Kidney (tissue), 13 donors: ENCODE measurements at regions not wholly inside any gene's neighbourhood (a gene's known extent, or its start where the extent isn't known, plus 50 kb on each side); places are given as distances from the start of the nearest gene placed in this dataset.

Experiments used
- DNase-seq, 5 donors: peaks; one replicate each; pipeline ENCODE4 v3.0.0-alpha.2; 2013 to 2020
- FAIRE-seq: peaks from 2 replicates; lab custom pipeline; 2012; peaks lifted over from hg19 to GRCh38; lab: Jason Lieb, UNC
- H3K27ac ChIP-seq, 2 donors: one replicate each; pipeline ENCODE4 v1.7.0; 2013; ENCODE audit warnings: low read depth in 2 of 2, low read length in 2 of 2, inconsistent platforms in 1 of 2
- H3K27me3 ChIP-seq: one replicate; pipeline ENCODE4 v1.7.1; 2013; ENCODE audit warnings: low read length, inconsistent platforms; ENCODE audit not compliant: control insufficient read depth, insufficient read depth
- H3K36me3 ChIP-seq, 3 donors: one replicate each; pipeline versions ENCODE4 v1.7.0 to v1.7.1; 2013; ENCODE audit warnings: low read length in 3 of 3, control low read depth in 1 of 3, inconsistent platforms in 1 of 3; ENCODE audit not compliant: insufficient read depth in 3 of 3, control insufficient read depth in 2 of 3
- H3K4me1 ChIP-seq, 3 donors: one replicate each; pipeline versions ENCODE4 v1.7.0 to v1.7.1; 2013; ENCODE audit warnings: low read length in 3 of 3, inconsistent platforms in 1 of 3, low read depth in 1 of 3; ENCODE audit not compliant: control insufficient read depth in 2 of 3, insufficient read depth in 2 of 3
- H3K4me3 ChIP-seq, 3 donors: one replicate each; pipeline versions ENCODE4 v1.7.0 to v1.8.1; 2013; ENCODE audit warnings: low read length in 3 of 3, control low read depth in 1 of 3, inconsistent platforms in 1 of 3
- H3K9ac ChIP-seq, 3 donors: one replicate each; pipeline versions ENCODE4 v1.7.0 to v1.7.1; 2013; ENCODE audit warnings: low read length in 3 of 3, control low read depth in 1 of 3, inconsistent platforms in 1 of 3
- H3K9me3 ChIP-seq, 3 donors: one replicate each; pipeline versions ENCODE4 v1.7.0 to v1.7.1; 2013; ENCODE audit warnings: low read length in 3 of 3, control low read depth in 1 of 3, inconsistent platforms in 1 of 3; ENCODE audit not compliant: control insufficient read depth in 2 of 3, insufficient read depth in 1 of 3
- CTCF ChIP-seq: IDR thresholded peaks from 3 replicates; pipeline ENCODE4 v1.5.1; 2012; ENCODE audit warnings: mild to moderate bottlenecking, moderate library complexity, borderline replicate concordance; ENCODE audit not compliant: insufficient read depth; ENCODE audit errors: extremely low read depth
- intact Hi-C: fragments of 100-400 bp; cut with DNase I; formaldehyde crosslinking; loops from one replicate; pipeline ENCODE4 v1.11.1; 2022
- donor health status: control.
- donor health status: control.
- donor health status: control.
- donor health status: control.
- donor health status: control.
- donor health status: DM: yes; HTN: yes; CAD: no.
- donor health status: Normal renal cell carcinoma (clear cell type).

GRCh38 chr11:70028147-70028855, 49.8 kb upstream of the ANO1 start:
- intact Hi-C loops, result no loop called here
- TF ChIP-seq CTCF, result no peak
- no peak for DNase-seq

More at GRCh38 chr11:70028147-70028855, 49.8 kb upstream of the ANO1 start:
- Histone ChIP-seq H3K27me3 (no peaks in the 10 kb centered on the region), H3K4me1 (no peaks in the 10 kb centered on the region), H3K27ac (no peak overlapping the region), H3K36me3 (peaks cover 0 to 2% (median 0%) of the 10 kb centered on the region in 3 donors), H3K9ac (no peak overlapping the region), H3K9me3 (peaks cover 0 to 9% (median 7%) of the 10 kb centered on the region in 3 donors), H3K4me3 (no peak overlapping the region)
- FAIRE-seq, result no peak
